WTC11 (cell line): ENCODE measurements at regions not wholly inside any gene's neighbourhood (a gene's known extent, or its start where the extent isn't known, plus 50 kb on each side); places are given as distances from the start of the nearest gene placed in this dataset.

ENCODE experiments used
- ATAC-seq: fragments of 200-7000 bp; cut with Tn5 transposase; 2 replicates; pipeline ENCODE4 v1.10.0; 2021; ENCODE audit warnings: mild to moderate bottlenecking, moderate library complexity
- CTCF ChIA-PET: fragments of 300-600 bp; sonication (Branson Sonifier 250); formaldehyde crosslinking; loops from one replicate; lab custom pipeline; 2021; ENCODE audit warnings: antibody characterized with exemption; lab: Charles Lee
- POLR2A ChIA-PET: fragments of 350-600 bp; sonication (Branson Sonifier 250); formaldehyde crosslinking; loops from one replicate; lab custom pipeline; 2021; ENCODE audit warnings: antibody characterized with exemption; lab: Charles Lee
- DNase-seq: peaks from one replicate; pipeline ENCODE4 v3.0.0; 2021; ENCODE audit warnings: low spot score
- H3K27ac Mint-ChIP-seq: 2 replicates; pipeline ENCODE4 v1.8.0; 2021; ENCODE audit warnings: mixed read lengths
- H3K27me3 Mint-ChIP-seq: 2 replicates; pipeline ENCODE4 v1.8.0; 2021; ENCODE audit warnings: low read depth, mild to moderate bottlenecking, moderate library complexity, mixed read lengths
- H3K36me3 Mint-ChIP-seq: 2 replicates; pipeline ENCODE4 v1.8.0; 2021; ENCODE audit warnings: mixed read lengths
- H3K4me1 Mint-ChIP-seq: 2 replicates; pipeline ENCODE4 v1.8.0; 2022; ENCODE audit warnings: mixed read lengths
- H3K4me3 Mint-ChIP-seq: 2 replicates; pipeline ENCODE4 v1.8.0; 2021; ENCODE audit warnings: mild to moderate bottlenecking, moderate library complexity, mixed read lengths
- H3K9me3 Mint-ChIP-seq: 2 replicates; pipeline ENCODE4 v1.8.0; 2021; ENCODE audit warnings: mixed read lengths
- ATF1 ChIP-seq: sonication (generic); formaldehyde crosslinking; IDR thresholded peaks from 2 replicates; pipeline ENCODE4 v1.8.1; 2023; ENCODE audit warnings: mild to moderate bottlenecking, moderate library complexity, missing genetic modification reagents
- CBFB ChIP-seq: sonication (generic); formaldehyde crosslinking; IDR thresholded peaks from 2 replicates; pipeline ENCODE4 v1.8.1; 2022; ENCODE audit warnings: mild to moderate bottlenecking, low read depth, missing genetic modification reagents
- ETV6 ChIP-seq: sonication (generic); formaldehyde crosslinking; IDR thresholded peaks from 2 replicates; pipeline ENCODE4 v1.8.1; 2022; ENCODE audit warnings: mild to moderate bottlenecking, missing genetic modification reagents
- FOXJ3 ChIP-seq: sonication (generic); formaldehyde crosslinking; IDR thresholded peaks from 2 replicates; pipeline ENCODE4 v1.9.0; 2021; ENCODE audit warnings: missing genetic modification reagents, mild to moderate bottlenecking, borderline replicate concordance
- FOXK1 ChIP-seq: sonication (generic); formaldehyde crosslinking; IDR thresholded peaks from 2 replicates; pipeline ENCODE4 v1.8.0; 2022; ENCODE audit warnings: mild to moderate bottlenecking, moderate library complexity, missing genetic modification reagents
- HMGA2 ChIP-seq: fragments of 250-450 bp; sonication (Bioruptor Pico); IDR thresholded peaks from 2 replicates; pipeline ENCODE4 v1.4.0; 2021; ENCODE audit warnings: mild to moderate bottlenecking, moderate library complexity
- KAT7 ChIP-seq: sonication (generic); formaldehyde crosslinking; IDR thresholded peaks from 2 replicates; pipeline ENCODE4 v1.8.1; 2023; ENCODE audit warnings: missing genetic modification reagents, mild to moderate bottlenecking, borderline replicate concordance
- NR1H2 ChIP-seq: sonication (generic); formaldehyde crosslinking; IDR thresholded peaks from 2 replicates; pipeline ENCODE4 v1.9.0; 2021; ENCODE audit warnings: mild to moderate bottlenecking, moderate library complexity, missing genetic modification reagents
- NR3C1 ChIP-seq: sonication (generic); formaldehyde crosslinking; conservative IDR thresholded peaks from 2 replicates; pipeline ENCODE4 v1.8.1; 2023; ENCODE audit warnings: low read depth, mild to moderate bottlenecking, missing genetic modification reagents
- SMAD3 ChIP-seq: sonication (generic); formaldehyde crosslinking; IDR thresholded peaks from 2 replicates; pipeline ENCODE4 v1.8.0; 2022; ENCODE audit warnings: missing genetic modification reagents, mild to moderate bottlenecking, borderline replicate concordance
- TCF7 ChIP-seq: sonication (generic); formaldehyde crosslinking; IDR thresholded peaks from 2 replicates; pipeline ENCODE4 v1.8.0; 2022; ENCODE audit warnings: mild to moderate bottlenecking, low read depth, missing genetic modification reagents, moderate library complexity
- ZNF219 ChIP-seq: sonication (generic); formaldehyde crosslinking; IDR thresholded peaks from 2 replicates; pipeline ENCODE4 v1.8.0; 2023; ENCODE audit warnings: missing genetic modification reagents, mild to moderate bottlenecking, borderline replicate concordance
- ZNF423 ChIP-seq: fragments of 250-450 bp; sonication (Bioruptor Pico); IDR thresholded peaks from 2 replicates; pipeline ENCODE4 v2.1.2; 2022; ENCODE audit warnings: mild to moderate bottlenecking, moderate library complexity
- TF ChIP-seq, protein P1 (sequence below): sonication (generic); formaldehyde crosslinking; IDR thresholded peaks from 2 replicates; pipeline ENCODE4 v1.8.0; 2023; ENCODE audit warnings: missing genetic modification reagents, mild to moderate bottlenecking, borderline replicate concordance
- TF ChIP-seq, protein P2 (sequence below): sonication (generic); formaldehyde crosslinking; IDR thresholded peaks from 2 replicates; pipeline ENCODE4 v1.8.1; 2022; ENCODE audit warnings: missing genetic modification reagents, borderline replicate concordance
- TF ChIP-seq, protein P3 (sequence below): sonication (generic); formaldehyde crosslinking; IDR thresholded peaks from 2 replicates; pipeline ENCODE4 v1.8.1; 2023; ENCODE audit warnings: mild to moderate bottlenecking, missing genetic modification reagents, moderate library complexity
- TF ChIP-seq, protein P4 (sequence below): fragments of 250-450 bp; sonication (Bioruptor Pico); conservative IDR thresholded peaks from 2 replicates; pipeline ENCODE4 v1.9.0; 2021; ENCODE audit warnings: mild to moderate bottlenecking
- TF ChIP-seq, protein P5 (sequence below): sonication (generic); formaldehyde crosslinking; IDR thresholded peaks from 2 replicates; pipeline ENCODE4 v1.8.1; 2023; ENCODE audit warnings: mild to moderate bottlenecking, missing genetic modification reagents, moderate library complexity
- TF ChIP-seq, protein P6 (sequence below): sonication (generic); formaldehyde crosslinking; IDR thresholded peaks from 2 replicates; pipeline ENCODE4 v1.8.1; 2022; ENCODE audit warnings: mild to moderate bottlenecking, moderate library complexity, missing genetic modification reagents
- TF ChIP-seq, protein P7 (sequence below): sonication (generic); formaldehyde crosslinking; conservative IDR thresholded peaks from 2 replicates; pipeline ENCODE4 v1.8.1; 2022; ENCODE audit warnings: mild to moderate bottlenecking, missing genetic modification reagents

DNA sequence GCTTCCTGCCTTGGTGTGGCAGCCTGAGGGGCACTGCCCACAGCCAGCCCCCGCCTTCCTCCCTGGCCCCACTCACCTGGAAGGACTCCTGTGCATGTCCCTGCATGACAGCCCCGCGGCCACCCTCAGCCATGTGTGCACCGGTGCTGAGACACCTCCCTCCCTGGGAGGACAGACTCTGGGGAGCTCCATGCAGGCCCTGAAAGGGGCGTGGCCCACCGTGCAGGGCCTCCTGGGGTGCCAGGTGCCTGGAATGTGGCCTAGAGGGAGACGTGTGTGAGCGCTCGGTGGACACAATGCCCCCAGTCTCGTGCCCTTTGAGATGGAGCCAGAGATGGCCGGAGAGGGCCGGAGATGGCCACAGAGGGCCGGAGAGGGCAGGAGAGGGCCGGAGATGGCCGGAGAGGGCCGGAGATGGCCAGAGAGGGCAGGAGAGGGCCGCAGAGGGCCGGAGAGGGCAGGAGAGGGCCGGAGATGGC, 59.1 kb upstream of the PPP2R2D start (continued):
- TF ChIP-seq, protein P1, sequence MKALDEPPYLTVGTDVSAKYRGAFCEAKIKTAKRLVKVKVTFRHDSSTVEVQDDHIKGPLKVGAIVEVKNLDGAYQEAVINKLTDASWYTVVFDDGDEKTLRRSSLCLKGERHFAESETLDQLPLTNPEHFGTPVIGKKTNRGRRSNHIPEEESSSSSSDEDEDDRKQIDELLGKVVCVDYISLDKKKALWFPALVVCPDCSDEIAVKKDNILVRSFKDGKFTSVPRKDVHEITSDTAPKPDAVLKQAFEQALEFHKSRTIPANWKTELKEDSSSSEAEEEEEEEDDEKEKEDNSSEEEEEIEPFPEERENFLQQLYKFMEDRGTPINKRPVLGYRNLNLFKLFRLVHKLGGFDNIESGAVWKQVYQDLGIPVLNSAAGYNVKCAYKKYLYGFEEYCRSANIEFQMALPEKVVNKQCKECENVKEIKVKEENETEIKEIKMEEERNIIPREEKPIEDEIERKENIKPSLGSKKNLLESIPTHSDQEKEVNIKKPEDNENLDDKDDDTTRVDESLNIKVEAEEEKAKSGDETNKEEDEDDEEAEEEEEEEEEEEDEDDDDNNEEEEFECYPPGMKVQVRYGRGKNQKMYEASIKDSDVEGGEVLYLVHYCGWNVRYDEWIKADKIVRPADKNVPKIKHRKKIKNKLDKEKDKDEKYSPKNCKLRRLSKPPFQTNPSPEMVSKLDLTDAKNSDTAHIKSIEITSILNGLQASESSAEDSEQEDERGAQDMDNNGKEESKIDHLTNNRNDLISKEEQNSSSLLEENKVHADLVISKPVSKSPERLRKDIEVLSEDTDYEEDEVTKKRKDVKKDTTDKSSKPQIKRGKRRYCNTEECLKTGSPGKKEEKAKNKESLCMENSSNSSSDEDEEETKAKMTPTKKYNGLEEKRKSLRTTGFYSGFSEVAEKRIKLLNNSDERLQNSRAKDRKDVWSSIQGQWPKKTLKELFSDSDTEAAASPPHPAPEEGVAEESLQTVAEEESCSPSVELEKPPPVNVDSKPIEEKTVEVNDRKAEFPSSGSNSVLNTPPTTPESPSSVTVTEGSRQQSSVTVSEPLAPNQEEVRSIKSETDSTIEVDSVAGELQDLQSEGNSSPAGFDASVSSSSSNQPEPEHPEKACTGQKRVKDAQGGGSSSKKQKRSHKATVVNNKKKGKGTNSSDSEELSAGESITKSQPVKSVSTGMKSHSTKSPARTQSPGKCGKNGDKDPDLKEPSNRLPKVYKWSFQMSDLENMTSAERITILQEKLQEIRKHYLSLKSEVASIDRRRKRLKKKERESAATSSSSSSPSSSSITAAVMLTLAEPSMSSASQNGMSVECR (CRISPR knock-in tag): no peak
- TF ChIP-seq, protein P2, sequence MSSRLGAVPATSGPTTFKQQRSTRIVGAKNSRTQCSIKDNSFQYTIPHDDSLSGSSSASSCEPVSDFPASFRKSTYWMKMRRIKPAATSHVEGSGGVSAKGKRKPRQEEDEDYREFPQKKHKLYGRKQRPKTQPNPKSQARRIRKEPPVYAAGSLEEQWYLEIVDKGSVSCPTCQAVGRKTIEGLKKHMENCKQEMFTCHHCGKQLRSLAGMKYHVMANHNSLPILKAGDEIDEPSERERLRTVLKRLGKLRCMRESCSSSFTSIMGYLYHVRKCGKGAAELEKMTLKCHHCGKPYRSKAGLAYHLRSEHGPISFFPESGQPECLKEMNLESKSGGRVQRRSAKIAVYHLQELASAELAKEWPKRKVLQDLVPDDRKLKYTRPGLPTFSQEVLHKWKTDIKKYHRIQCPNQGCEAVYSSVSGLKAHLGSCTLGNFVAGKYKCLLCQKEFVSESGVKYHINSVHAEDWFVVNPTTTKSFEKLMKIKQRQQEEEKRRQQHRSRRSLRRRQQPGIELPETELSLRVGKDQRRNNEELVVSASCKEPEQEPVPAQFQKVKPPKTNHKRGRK: no peak
- TF ChIP-seq NR3C1 (no peak), ZNF219 (CRISPR knock-in tag) (no peak), ZNF423 (CRISPR knock-in tag) (no peak), TCF7 (CRISPR knock-in tag) (no peak)

DNA sequence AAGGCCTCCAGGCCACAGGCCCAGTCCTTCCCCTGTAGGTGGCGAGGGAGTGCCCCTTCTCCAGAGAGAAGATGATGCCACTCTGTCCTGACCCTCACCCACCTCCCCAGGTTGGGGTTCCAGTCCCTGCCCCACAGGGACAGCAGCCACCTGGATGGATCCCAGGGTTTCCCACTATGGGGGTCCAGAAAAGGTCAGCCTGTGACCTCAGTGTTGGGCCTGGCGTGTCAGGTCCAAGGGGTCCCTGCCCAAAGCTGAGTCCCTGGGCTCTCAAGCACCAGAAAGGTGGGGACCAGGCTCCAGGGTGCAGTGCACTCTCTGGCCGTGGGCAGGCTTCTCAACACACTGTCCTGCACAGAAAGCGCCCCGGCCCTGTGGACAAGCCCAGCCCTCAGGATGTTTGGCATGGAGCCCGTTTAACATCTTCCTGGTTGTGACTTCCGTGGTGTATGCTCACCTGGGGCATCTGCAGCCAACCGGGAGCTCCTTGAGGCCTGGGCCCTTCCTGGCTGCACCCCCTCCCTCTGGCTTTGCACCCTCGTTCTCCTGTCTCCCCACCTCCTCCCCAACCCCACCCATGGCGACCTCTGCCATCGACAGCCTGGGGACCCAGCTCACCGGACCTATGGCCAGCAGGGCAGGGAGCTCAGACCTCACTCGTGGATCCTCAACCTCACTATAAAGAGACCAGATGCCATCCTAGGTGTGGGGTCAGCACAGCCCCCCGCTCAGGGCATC, 58.3 kb upstream of the PPP2R2D start:
- H3K27me3 Mint-ChIP-seq: no peaks in the 10 kb centered on the region
- H3K4me3 Mint-ChIP-seq: no peak overlapping the region
- DNase-seq (no peak), ATAC-seq (no peak)
- TF ChIP-seq FOXJ3 (no peak), ETV6 (CRISPR knock-in tag) (no peak), SMAD3 (no peak), HMGA2 (CRISPR knock-in tag) (no peak), FOXK1 (CRISPR knock-in tag) (no peak), NR1H2 (CRISPR knock-in tag) (no peak), KAT7 (CRISPR knock-in tag) (no peak), ATF1 (CRISPR knock-in tag) (no peak), CBFB (CRISPR knock-in tag) (no peak)
- TF ChIP-seq, protein P3, sequence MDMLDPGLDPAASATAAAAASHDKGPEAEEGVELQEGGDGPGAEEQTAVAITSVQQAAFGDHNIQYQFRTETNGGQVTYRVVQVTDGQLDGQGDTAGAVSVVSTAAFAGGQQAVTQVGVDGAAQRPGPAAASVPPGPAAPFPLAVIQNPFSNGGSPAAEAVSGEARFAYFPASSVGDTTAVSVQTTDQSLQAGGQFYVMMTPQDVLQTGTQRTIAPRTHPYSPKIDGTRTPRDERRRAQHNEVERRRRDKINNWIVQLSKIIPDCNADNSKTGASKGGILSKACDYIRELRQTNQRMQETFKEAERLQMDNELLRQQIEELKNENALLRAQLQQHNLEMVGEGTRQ (CRISPR knock-in tag): no peak
- TF ChIP-seq, protein P4, sequence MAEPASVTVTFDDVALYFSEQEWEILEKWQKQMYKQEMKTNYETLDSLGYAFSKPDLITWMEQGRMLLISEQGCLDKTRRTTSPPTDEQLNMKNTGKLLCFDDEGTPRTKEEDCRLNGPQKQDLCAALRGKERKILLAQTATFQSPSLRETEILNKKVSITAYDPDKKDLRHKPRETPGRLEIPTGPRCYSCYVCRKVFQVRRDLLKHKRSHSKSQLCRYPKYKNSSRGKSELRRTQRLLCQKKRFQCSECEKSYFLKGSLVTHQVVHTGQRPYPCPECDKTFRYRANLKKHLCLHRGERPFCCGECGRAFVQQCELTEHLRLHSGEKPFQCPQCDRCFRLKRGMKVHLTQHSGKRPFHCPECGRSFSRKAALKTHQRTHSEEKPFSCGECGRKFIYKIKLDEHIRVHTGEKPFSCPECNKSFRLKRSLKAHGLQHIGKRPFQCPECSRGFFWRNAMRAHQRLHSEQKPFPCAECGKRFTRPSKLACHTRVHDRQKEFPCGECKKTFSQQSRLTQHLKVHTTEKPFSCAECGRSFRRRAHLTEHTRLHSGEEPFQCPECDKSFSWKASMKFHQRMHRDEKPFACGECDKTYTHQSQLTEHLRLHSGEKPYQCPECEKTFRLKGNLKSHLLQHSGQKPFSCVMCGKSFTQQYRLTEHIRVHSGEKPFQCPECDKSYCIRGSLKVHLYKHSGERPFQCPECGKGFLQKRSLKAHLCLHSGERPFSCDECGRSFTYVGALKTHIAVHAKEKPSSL (CRISPR knock-in tag): no peak
- TF ChIP-seq, protein P5, sequence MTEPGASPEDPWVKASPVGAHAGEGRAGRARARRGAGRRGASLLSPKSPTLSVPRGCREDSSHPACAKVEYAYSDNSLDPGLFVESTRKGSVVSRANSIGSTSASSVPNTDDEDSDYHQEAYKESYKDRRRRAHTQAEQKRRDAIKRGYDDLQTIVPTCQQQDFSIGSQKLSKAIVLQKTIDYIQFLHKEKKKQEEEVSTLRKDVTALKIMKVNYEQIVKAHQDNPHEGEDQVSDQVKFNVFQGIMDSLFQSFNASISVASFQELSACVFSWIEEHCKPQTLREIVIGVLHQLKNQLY (CRISPR knock-in tag): no peak
- TF ChIP-seq, protein P6, sequence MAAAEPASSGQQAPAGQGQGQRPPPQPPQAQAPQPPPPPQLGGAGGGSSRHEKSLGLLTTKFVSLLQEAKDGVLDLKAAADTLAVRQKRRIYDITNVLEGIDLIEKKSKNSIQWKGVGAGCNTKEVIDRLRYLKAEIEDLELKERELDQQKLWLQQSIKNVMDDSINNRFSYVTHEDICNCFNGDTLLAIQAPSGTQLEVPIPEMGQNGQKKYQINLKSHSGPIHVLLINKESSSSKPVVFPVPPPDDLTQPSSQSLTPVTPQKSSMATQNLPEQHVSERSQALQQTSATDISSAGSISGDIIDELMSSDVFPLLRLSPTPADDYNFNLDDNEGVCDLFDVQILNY: no peak
- TF ChIP-seq, protein P7, sequence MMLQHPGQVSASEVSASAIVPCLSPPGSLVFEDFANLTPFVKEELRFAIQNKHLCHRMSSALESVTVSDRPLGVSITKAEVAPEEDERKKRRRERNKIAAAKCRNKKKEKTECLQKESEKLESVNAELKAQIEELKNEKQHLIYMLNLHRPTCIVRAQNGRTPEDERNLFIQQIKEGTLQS (CRISPR knock-in tag): no peak
- no peak overlapping the region for H3K27ac Mint-ChIP-seq
- H3K4me1 Mint-ChIP-seq: no peaks in the 10 kb centered on the region
- POLR2A ChIA-PET: no interaction called here
- H3K9me3 Mint-ChIP-seq: peaks cover 8% of the 10 kb centered on the region
- 0 out of 2 replicates have a peak, but pooled peaks cover 5% of the 10 kb centered on the region for H3K36me3 Mint-ChIP-seq
- CTCF ChIA-PET: no interaction called here
